Activated CD8-positive, alpha-beta memory T cell treated with anti-CD3 and anti-CD28 coated beads for 48 hours (primary cell): ENCODE measurements at regions not wholly inside any gene's neighbourhood (a gene's known extent, or its start where the extent isn't known, plus 50 kb on each side); places are given as distances from the start of the nearest gene placed in this dataset.

Source experiments
- DNase-seq, 3 experiments: peaks; one replicate each; pipeline ENCODE4 v3.0.0-alpha.2; 2020; ENCODE audit warnings: low read depth in 2 of 3, low spot score in 2 of 3

GRCh38 chr6:91860541-91861335 lies 1273.9 kb upstream of the MAP3K7 start:
- no peak for DNase-seq

DNA sequence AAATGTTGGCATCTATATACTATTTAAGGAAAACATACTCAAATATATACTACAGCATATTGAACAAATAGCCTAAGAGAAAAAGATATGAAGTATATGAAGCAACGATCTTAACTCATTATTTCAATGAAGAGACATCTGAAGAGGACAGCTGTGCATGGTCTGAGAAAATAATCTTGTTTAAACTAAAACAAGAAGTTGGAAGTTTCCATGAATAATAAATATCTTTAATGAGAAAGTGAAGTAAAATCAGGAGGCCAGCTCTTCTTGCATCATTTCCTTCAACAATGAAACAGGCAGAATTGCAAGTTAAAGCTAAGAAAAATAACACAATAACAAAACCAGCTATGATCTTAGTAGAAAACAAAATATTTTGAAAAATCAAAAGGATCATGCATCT lies 1265.4 kb upstream of the MAP3K7 start:
- no peak for DNase-seq

DNA sequence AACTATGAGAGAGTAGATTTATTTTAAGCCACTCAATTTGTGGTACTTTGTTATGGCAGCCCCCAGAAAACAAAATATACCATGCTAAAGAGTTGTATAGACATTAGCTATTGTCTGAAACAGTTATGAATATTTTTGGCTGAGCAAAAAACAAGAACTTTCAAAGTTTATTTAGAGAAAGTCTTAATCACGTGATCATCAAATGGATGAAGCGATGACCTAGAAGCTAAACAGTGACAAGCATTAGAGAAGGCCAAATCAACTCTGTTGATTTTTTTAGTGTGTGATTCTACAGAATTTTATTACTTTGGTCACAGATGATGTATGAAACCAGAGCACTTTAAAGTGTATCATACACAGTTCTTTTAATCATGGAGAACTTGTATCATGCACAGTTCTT lies 1247.9 kb upstream of the MAP3K7 start:
- no peak for DNase-seq

DNA sequence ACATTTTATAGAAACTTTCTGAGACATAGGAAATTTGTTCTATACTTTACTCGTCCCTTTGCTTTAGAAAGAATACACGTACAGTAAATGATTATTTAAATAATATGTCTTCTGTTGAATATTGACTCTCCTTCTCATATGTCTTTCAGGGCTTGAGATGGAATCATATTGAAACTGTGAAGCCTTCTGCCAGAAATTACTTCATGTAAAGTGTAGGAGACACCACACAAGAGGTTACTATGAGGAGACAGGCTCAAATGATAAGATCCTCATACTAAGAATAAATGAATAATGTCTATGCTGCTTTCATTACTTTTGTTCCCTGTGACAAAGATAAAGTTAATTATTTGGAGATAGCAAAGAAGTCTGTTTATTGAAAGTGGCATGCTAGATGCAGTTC lies 1240.3 kb upstream of the MAP3K7 start:
- DNase-seq = no peak

GRCh38 chr6:91826128-91826527 lies 1239.3 kb upstream of the MAP3K7 start:
- no peak for DNase-seq

GRCh38 chr6:91824331-91824730 lies 1237.5 kb upstream of the MAP3K7 start:
- DNase-seq = no peak

DNA sequence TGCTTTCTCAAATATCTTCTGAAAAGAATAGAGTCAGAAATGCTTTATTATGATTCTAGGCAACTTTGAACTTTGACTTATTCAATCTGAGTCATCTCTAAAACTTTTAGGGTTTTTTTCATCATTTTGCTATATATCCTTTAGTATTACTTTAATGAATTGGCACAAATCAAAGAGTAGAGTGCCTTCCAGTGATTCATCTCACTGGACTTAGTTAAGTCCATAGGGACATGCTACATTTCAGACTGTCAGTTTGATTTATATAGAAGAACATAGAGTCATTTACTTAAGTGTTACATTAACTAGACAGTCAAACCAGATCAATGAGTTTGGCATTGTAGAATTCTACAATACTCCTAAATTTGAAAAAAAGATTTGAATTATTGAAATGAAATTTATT lies 1235.7 kb upstream of the MAP3K7 start:
- no peak for DNase-seq

DNA sequence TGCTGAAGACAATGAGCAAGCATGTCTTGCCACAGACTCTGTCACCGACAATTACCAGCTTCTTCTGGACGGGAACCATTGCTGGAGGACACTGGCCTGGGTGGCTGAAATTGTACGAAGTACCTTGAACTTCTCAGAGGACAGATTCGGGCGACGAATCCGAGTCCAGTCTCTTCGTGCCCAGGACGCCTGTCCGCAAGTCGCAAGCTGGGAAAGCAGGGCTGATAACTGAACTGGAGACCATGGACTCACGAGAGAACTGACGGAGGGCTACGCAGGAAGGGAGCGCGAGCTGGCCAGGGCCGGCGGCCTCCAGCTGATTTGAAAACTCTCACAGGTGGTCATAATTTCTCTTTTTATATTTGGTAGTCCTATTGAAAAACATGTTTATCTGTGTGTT lies 1229.5 kb upstream of the MAP3K7 start:
- no peak for DNase-seq

GRCh38 chr6:91813641-91814040 lies 1226.8 kb upstream of the MAP3K7 start:
- no peak for DNase-seq

GRCh38 chr6:91812596-91813274 lies 1225.9 kb upstream of the MAP3K7 start:
- DNase-seq = no peak

DNA sequence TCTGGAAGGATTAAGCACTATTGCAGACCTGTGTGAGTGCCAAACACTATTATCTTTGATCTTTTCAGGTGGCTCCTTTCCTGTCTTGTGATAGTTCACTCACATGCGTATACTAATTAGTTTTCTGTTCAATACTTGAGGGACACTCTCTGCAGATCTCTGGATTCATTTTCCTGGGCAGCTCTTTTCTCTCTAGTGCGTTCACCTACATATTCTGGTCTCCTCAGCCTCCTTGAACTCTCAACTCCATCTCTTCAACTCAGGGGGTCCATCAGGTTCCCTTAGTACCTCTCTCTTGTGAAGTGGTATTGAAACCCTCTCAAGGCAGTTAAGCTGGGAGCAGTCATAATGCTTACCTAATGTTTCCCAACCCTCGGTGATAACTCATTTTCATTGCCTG lies 1218.1 kb upstream of the MAP3K7 start:
- DNase-seq = no peak

DNA sequence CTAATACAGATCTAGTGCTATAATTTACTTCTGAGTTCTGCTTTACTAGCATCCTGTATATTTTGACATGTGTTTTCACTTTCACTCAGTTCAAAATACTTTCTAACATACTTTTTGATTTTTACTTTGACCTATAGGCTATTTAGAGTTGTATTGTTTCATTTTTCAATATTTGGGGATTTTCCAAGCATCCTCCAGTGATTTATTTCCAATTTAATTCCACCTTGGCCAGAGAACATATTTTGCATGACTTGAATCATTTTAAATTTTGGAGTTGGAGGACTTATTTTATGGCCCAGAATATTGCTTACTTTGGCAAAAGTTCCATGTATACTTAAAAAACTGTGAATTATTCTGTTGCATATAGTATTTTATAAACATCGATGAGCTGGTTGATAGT lies 1215.6 kb upstream of the MAP3K7 start:
- DNase-seq = no peak

DNA sequence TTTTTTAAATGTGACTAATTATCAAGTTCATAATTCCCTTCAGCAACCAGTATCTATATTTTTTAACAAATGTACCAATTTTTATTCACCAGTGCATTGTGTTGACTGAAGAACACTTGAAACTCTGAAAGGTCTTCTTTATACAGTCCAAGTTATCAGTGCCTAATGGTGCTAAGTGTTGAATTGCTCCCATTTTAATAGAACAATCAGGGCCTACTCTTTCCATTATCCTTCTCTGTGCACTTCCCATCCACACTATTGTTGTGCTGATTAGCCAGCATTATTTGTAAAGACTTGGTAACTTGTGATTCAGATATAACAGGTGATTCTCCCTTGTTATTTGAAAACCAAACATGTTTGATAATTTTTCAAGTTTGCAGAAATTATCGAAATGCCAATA lies 1209.7 kb upstream of the MAP3K7 start:
- no peak for DNase-seq

- DNase-seq = no peak
Observed at GRCh38 chr6:91788501-91788900, 1201.6 kb upstream of the MAP3K7 start.

- no peak for DNase-seq
Observed at GRCh38 chr6:91786474-91787184, 1199.8 kb upstream of the MAP3K7 start.

DNA sequence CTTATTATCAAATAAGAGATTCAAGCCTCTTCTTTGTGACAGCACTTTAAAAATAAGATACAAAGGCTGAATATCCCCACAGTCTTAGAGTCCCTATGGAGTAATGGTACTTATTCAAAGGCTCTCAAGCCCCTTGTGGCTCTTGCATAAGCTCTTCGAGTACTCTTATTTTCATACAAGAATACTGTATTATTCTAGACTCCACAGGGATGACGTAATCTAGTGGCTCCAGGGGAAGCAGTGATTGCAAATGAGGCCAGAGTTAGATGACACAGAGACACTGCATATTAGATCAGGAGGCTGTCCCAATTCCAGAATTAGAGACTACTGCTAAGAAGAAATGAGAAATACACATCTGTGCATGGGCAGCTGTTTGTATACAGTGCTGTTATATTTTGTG lies 1195.9 kb upstream of the MAP3K7 start:
- DNase-seq = no peak

DNA sequence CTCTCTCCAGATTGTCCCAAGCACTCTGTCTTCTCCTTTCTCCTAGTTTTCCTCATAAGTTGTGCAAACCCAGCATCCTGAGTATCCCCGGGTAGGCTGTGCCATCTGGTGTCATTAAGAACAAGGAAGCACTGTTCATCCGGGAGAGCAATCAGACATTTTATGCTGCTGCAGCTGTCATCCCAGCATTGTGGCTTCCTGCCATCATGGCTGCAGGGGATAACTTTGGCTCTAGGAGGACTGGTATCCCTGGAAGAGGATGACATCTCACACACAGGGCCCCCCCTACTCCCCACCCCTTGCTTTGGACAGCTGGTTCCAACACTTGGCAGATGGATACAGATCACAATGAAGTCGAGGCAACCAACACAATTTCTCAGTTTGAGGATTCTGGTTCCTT lies 1195.1 kb upstream of the MAP3K7 start:
- no peak for DNase-seq

GRCh38 chr6:91780270-91780669 lies 1193.4 kb upstream of the MAP3K7 start:
- no peak for DNase-seq

DNA sequence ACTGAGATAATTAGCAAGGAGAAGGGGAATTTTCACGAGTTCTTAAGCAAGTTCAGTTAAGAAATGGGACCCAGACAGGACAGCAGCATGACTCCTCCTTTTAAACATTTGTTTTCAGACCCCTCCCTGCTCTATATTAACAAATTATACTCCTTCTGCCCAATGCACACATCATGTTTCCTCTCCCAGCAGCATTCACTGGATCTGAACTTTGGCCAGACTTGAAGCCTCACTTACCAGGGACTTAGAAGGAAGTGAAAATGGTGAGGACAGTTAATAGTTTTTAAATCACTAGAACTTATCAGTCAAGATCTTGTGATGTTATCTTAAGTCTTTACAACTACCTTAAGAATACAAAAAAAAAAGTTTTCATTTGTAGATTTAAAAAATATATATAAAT lies 1174.7 kb upstream of the MAP3K7 start:
- no peak for DNase-seq

- DNase-seq = no peak
Observed at GRCh38 chr6:91754691-91755090, 1167.8 kb upstream of the MAP3K7 start.

GRCh38 chr6:91751526-91751925 lies 1164.7 kb upstream of the MAP3K7 start:
- no peak for DNase-seq

DNA sequence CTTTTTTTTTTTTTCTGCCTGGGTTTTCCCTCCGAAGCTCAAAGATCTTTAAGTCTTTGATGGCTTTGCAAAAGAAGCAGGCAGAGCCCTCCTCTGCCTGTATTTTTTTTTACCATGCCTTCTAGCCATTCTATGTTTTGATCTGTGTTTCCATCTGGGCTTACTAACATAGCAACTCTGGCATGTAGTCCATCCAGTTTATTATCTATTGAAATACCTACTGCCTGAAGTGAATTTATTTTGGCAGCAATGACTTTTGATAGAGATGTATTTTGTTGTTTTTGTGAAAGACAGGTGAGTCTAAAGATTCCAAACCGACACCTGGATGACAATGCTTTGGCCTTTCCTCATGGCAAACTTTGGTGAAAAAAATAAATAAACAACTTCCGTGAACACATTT lies 1157.7 kb upstream of the MAP3K7 start:
- no peak for DNase-seq
